ENCODE measurements at regions not wholly inside any gene's neighbourhood (a gene's known extent, or its start where the extent isn't known, plus 50 kb on each side); places are given as distances from the start of the nearest gene placed in this dataset.

- DNase-seq, result no peak
- Histone ChIP-seq H3K4me3 (ENCODE audit: low read length) (no peak overlapping the region), H3K9me3 (ENCODE audit: control insufficient read depth, low read length) (no peaks in the 10 kb centered on the region), H3K36me3 (ENCODE audit: control insufficient read depth, insufficient read depth, low read length) (no peaks in the 10 kb centered on the region), H3K27ac (ENCODE audit: low read depth, low read length) (no peak overlapping the region), H3K9ac (ENCODE audit: extremely low read depth, low read length, poor library complexity, severe bottlenecking) (no peak overlapping the region), H3K4me1 (ENCODE audit: control insufficient read depth, insufficient read depth, low read length) (no peaks in the 10 kb centered on the region), H3K27me3 (ENCODE audit: control insufficient read depth, insufficient read depth, low read length, poor library complexity, severe bottlenecking) (no peaks in the 10 kb centered on the region)
- WGBS, 2 experiments (ENCODE audit: insufficient coverage in 1 of 2, insufficient read length in 1 of 2), result 77 to 100% methylated on average over 1 of the region's 1 CpG
- no peaks in the 10 kb centered on the region for H3K9me3 Mint-ChIP-seq
- H3K27ac Mint-ChIP-seq, result no peak overlapping the region
- H3K36me3 Mint-ChIP-seq (ENCODE audit: low read depth), result no peaks in the 10 kb centered on the region
- H3K4me1 Mint-ChIP-seq, result no peaks in the 10 kb centered on the region
- TF ChIP-seq CTCF (conservative IDR thresholded peaks at IDR 0.05), result no peak
- no peak overlapping the region for H3K4me3 Mint-ChIP-seq
- H3K27me3 Mint-ChIP-seq (ENCODE audit: insufficient read depth), result no peaks in the 10 kb centered on the region
These were observed 322.7 kb downstream of the MSX2 start for GRCh38 chr5:175047048-175047447.

GRCh38 chr5:175045820-175046219 lies 321.4 kb downstream of the MSX2 start:
- Mint-ChIP-seq H3K4me3 (no peak overlapping the region), H3K9me3 (peaks cover 2% of the 10 kb centered on the region), H3K36me3 (ENCODE audit: low read depth) (no peaks in the 10 kb centered on the region), H3K27me3 (ENCODE audit: insufficient read depth) (no peaks in the 10 kb centered on the region), H3K4me1 (no peaks in the 10 kb centered on the region), H3K27ac (no peak overlapping the region)
- Histone ChIP-seq H3K4me3 (ENCODE audit: low read length) (no peak overlapping the region), H3K4me1 (ENCODE audit: control insufficient read depth, insufficient read depth, low read length) (no peaks in the 10 kb centered on the region), H3K9ac (ENCODE audit: extremely low read depth, low read length, poor library complexity, severe bottlenecking) (no peak overlapping the region), H3K27ac (ENCODE audit: low read depth, low read length) (no peak overlapping the region), H3K9me3 (ENCODE audit: control insufficient read depth, low read length) (no peaks in the 10 kb centered on the region), H3K36me3 (ENCODE audit: control insufficient read depth, insufficient read depth, low read length) (no peaks in the 10 kb centered on the region), H3K27me3 (ENCODE audit: control insufficient read depth, insufficient read depth, low read length, poor library complexity, severe bottlenecking) (no peaks in the 10 kb centered on the region)
- TF ChIP-seq CTCF (conservative IDR thresholded peaks at IDR 0.05), result no peak
- 98 to 100% methylated on average over 1 to 5 of the region's 5 CpGs for WGBS, 2 experiments (ENCODE audit: insufficient coverage in 1 of 2, insufficient read length in 1 of 2)
- DNase-seq, result no peak

DNA sequence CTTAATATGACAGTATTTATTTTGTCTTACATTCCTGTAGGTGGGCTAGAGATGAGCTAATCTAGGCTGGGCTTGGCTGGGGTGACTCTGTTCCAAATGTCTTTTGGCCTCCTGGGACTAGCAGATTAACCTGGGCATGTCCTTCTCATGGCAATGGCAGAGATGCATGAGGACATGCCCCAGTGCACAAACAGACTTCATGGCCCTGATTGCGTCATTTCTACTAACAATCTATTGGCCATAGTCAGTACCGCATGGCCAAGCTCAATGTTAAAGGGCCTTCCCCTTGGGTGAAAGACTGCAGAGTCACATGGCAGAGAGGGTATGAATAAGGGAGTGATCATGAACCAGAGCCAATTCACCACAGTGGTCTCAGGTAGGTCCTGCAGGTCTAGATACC lies 313.4 kb downstream of the MSX2 start:
- Mint-ChIP-seq H3K27me3 (ENCODE audit: insufficient read depth) (no peaks in the 10 kb centered on the region), H3K27ac (no peak overlapping the region), H3K4me1 (no peaks in the 10 kb centered on the region), H3K36me3 (ENCODE audit: low read depth) (no peaks in the 10 kb centered on the region), H3K4me3 (no peak overlapping the region), H3K9me3 (peaks cover 2% of the 10 kb centered on the region)
- no peak for DNase-seq
- no peaks in the 10 kb centered on the region for H3K9me3 ChIP-seq (ENCODE audit: control insufficient read depth, low read length)
- no peak for TF ChIP-seq CTCF (conservative IDR thresholded peaks at IDR 0.05)
- no peak overlapping the region for H3K4me3 ChIP-seq (ENCODE audit: low read length)
- no peak overlapping the region for H3K9ac ChIP-seq (ENCODE audit: extremely low read depth, low read length, poor library complexity, severe bottlenecking)
- WGBS, 2 experiments (ENCODE audit: insufficient coverage in 1 of 2, insufficient read length in 1 of 2), result 90 to 100% methylated on average over 2 of the region's 2 CpGs
- no peaks in the 10 kb centered on the region for H3K4me1 ChIP-seq (ENCODE audit: control insufficient read depth, insufficient read depth, low read length)
- no peak overlapping the region for H3K27ac ChIP-seq (ENCODE audit: low read depth, low read length)
- no peaks in the 10 kb centered on the region for H3K36me3 ChIP-seq (ENCODE audit: control insufficient read depth, insufficient read depth, low read length)
- no peaks in the 10 kb centered on the region for H3K27me3 ChIP-seq (ENCODE audit: control insufficient read depth, insufficient read depth, low read length, poor library complexity, severe bottlenecking)

Data from endodermal cell (in vitro differentiated cells).